ENCODE measurements at regions not wholly inside any gene's neighbourhood (a gene's known extent, or its start where the extent isn't known, plus 50 kb on each side); places are given as distances from the start of the nearest gene placed in this dataset.
"Not testable (repeated sequence)": the region's sequence is repeated elsewhere in the genome, so short reads cannot be mapped to it uniquely, and the experiment has no call there.

GRCh38 chr1:61579802-61580201, 145.1 kb downstream of the TM2D1 start:
- no peak for DNase-seq

GRCh38 chr1:61572046-61572445, 152.9 kb downstream of the TM2D1 start:
- no peak for DNase-seq

GRCh38 chr1:61570191-61570590, 154.8 kb downstream of the TM2D1 start:
- no peak for DNase-seq

- no peak for DNase-seq
Observed at GRCh38 chr1:61569303-61569621, 155.7 kb downstream of the TM2D1 start.

GRCh38 chr1:61568460-61569302, 156.3 kb downstream of the TM2D1 start:
- DNase-seq: no peak

GRCh38 chr1:61566177-61566576, 158.8 kb downstream of the TM2D1 start:
- DNase-seq: no peak

- DNase-seq: no peak
Observed at GRCh38 chr1:61563611-61564010, 161.3 kb downstream of the TM2D1 start.

GRCh38 chr1:61561666-61562065, 163.3 kb downstream of the TM2D1 start:
- DNase-seq: no peak

- no peak for DNase-seq
Observed at GRCh38 chr1:61560385-61560784, 164.6 kb downstream of the TM2D1 start.

- DNase-seq: no peak
Observed at GRCh38 chr1:61556631-61557030, 168.3 kb downstream of the TM2D1 start.

- DNase-seq: no peak
Observed at GRCh38 chr1:61552630-61553305, 172.2 kb downstream of the TM2D1 start.

- not testable (repeated sequence) for DNase-seq
Observed at GRCh38 chr1:61547302-61547701, 177.6 kb downstream of the TM2D1 start.

- not testable (repeated sequence) for DNase-seq
Observed at GRCh38 chr1:61544870-61545269, 180.1 kb downstream of the TM2D1 start.

- DNase-seq: not testable (repeated sequence)
Observed at GRCh38 chr1:61543498-61543897, 181.4 kb downstream of the TM2D1 start.

GRCh38 chr1:61539720-61540462, 185.1 kb downstream of the TM2D1 start:
- no peak for DNase-seq

- no peak for DNase-seq
Observed at GRCh38 chr1:61538228-61538627, 186.7 kb downstream of the TM2D1 start.

- DNase-seq: no peak
Observed at GRCh38 chr1:61536174-61537108, 188.5 kb downstream of the TM2D1 start.

- no peak for DNase-seq
Observed at GRCh38 chr1:61534847-61535246, 190.1 kb downstream of the TM2D1 start.

- no peak for DNase-seq
Observed at GRCh38 chr1:61533546-61533945, 191.4 kb downstream of the TM2D1 start.

- no peak for DNase-seq
Observed at GRCh38 chr1:61531716-61532115, 193.2 kb downstream of the TM2D1 start.

- DNase-seq: no peak
Observed at GRCh38 chr1:61523893-61524605, 200.9 kb downstream of the TM2D1 start.

GRCh38 chr1:61523229-61523628, 201.7 kb downstream of the TM2D1 start:
- DNase-seq: no peak
